ENCODE measurements at regions not wholly inside any gene's neighbourhood (a gene's known extent, or its start where the extent isn't known, plus 50 kb on each side); places are given as distances from the start of the nearest gene placed in this dataset.

DNA sequence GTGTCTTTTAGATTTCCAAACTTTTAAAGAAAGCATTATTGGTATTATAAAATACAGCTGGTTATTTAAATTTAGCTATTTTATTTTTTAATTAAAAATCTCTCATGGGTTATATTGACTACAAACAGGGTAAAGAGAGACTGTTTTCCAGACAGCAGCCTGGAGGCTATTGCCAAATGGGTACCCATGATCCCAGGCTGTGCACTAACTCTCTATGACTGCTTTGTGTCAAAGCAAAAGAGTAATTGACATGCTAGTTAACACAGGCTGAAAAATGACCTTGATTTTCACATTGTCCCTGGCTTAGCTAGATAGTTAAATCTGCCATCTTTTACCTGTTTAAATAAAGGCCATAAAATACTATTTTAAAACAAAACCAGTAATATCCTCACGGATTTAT lies 589.7 kb downstream of the ANXA1 start:
- no peaks in the 10 kb centered on the region for H3K9me3 ChIP-seq (ENCODE audit: control insufficient read depth in 1 of 2, insufficient read depth in 1 of 2, low read length in 2 of 2)
- ATAC-seq (ENCODE audit: poor library complexity) (no peak), DNase-seq (no peak)
- H3K36me3 ChIP-seq (ENCODE audit: insufficient read depth, low read length) = no peaks in the 10 kb centered on the region
- H3K4me1 ChIP-seq (ENCODE audit: insufficient read depth, low read length) = no peaks in the 10 kb centered on the region
- Mint-ChIP-seq H3K9me3 (peaks cover 12% of the 10 kb centered on the region), H3K36me3 (ENCODE audit: low read depth) (no peaks in the 10 kb centered on the region), H3K4me1 (ENCODE audit: low read depth) (no peaks in the 10 kb centered on the region), H3K27me3 (no peaks in the 10 kb centered on the region), H3K4me3 (no peak overlapping the region), H3K27ac (no peak overlapping the region)
- intact Hi-C loops (cut with DNase I, micrococcal nuclease) = no loop called here
- CTCF ChIA-PET = no interaction called here
- H3K27me3 ChIP-seq (ENCODE audit: control insufficient read depth in 1 of 2, insufficient read depth in 2 of 2, low read length in 2 of 2) = no peaks in the 10 kb centered on the region
- H3K4me3 ChIP-seq (ENCODE audit: low read length) = no peak overlapping the region
- no peak overlapping the region for H3K27ac ChIP-seq (ENCODE audit: low read depth in 1 of 2, low read length in 2 of 2)
- TF ChIP-seq, protein P1, sequence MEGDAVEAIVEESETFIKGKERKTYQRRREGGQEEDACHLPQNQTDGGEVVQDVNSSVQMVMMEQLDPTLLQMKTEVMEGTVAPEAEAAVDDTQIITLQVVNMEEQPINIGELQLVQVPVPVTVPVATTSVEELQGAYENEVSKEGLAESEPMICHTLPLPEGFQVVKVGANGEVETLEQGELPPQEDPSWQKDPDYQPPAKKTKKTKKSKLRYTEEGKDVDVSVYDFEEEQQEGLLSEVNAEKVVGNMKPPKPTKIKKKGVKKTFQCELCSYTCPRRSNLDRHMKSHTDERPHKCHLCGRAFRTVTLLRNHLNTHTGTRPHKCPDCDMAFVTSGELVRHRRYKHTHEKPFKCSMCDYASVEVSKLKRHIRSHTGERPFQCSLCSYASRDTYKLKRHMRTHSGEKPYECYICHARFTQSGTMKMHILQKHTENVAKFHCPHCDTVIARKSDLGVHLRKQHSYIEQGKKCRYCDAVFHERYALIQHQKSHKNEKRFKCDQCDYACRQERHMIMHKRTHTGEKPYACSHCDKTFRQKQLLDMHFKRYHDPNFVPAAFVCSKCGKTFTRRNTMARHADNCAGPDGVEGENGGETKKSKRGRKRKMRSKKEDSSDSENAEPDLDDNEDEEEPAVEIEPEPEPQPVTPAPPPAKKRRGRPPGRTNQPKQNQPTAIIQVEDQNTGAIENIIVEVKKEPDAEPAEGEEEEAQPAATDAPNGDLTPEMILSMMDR (IDR thresholded peaks at IDR 0.05) = no peak
- POLR2A ChIA-PET = no interaction called here

DNA sequence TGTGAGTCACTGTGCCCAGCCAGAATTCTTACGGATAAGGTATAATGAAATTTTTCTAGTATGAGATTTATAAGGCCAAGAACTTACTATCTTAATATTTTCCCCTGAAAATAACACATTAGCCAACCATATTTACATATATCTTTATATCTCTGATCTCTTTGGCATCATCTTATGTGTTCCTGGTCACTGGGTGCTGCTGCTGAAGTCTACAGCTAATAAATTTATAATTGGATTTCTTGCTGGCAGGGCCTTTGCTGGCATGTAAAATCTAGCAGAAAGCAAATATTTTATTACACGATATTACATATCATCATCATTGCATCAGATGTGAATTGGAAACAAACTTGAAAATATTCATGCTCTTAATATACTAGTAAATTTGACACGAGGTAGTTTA lies 590.7 kb downstream of the ANXA1 start:
- Histone ChIP-seq H3K4me1 (ENCODE audit: insufficient read depth, low read length) (no peaks in the 10 kb centered on the region), H3K27me3 (ENCODE audit: control insufficient read depth in 1 of 2, insufficient read depth in 2 of 2, low read length in 2 of 2) (no peaks in the 10 kb centered on the region), H3K36me3 (ENCODE audit: insufficient read depth, low read length) (no peaks in the 10 kb centered on the region), H3K9me3 (ENCODE audit: control insufficient read depth in 1 of 2, insufficient read depth in 1 of 2, low read length in 2 of 2) (no peaks in the 10 kb centered on the region), H3K27ac (ENCODE audit: low read depth in 1 of 2, low read length in 2 of 2) (no peak overlapping the region), H3K4me3 (ENCODE audit: low read length) (no peak overlapping the region)
- ATAC-seq (ENCODE audit: poor library complexity) (no peak), DNase-seq (no peak)
- Mint-ChIP-seq H3K27ac (no peak overlapping the region), H3K36me3 (ENCODE audit: low read depth) (no peaks in the 10 kb centered on the region), H3K9me3 (peaks cover 13% of the 10 kb centered on the region), H3K4me1 (ENCODE audit: low read depth) (no peaks in the 10 kb centered on the region), H3K27me3 (no peaks in the 10 kb centered on the region), H3K4me3 (no peak overlapping the region)
- CTCF ChIA-PET = no interaction called here
- intact Hi-C loops (cut with DNase I, micrococcal nuclease) = no loop called here
- POLR2A ChIA-PET = no interaction called here
- TF ChIP-seq, protein P1 (IDR thresholded peaks at IDR 0.05) = no peak

DNA sequence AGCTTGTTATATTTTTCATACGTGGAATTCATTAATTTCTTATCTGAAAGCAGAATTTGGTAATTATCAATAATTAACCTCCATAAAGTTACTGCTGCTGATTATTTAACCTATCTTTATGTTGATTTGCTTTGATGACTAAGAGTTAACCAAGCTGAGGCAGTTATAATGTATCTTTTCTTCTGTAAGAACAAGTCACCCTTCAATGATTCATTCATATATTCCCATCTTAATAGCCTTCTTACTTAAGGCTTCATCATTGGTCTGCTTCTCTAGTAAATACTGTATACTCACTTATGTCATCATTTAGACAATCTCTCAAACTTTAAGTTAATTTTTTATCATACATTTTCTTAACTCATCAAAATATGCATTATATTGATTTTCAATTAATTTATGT lies 592.2 kb downstream of the ANXA1 start:
- TF ChIP-seq, protein P1 (IDR thresholded peaks at IDR 0.05) = no peak
- CTCF ChIA-PET = no interaction called here
- no peak overlapping the region for H3K27ac Mint-ChIP-seq

More for the DNA sequence above, 592.2 kb downstream of the ANXA1 start:
- H3K4me3 ChIP-seq (ENCODE audit: low read length) = no peak overlapping the region
- H3K36me3 ChIP-seq (ENCODE audit: insufficient read depth, low read length) = no peaks in the 10 kb centered on the region
- Mint-ChIP-seq H3K36me3 (ENCODE audit: low read depth) (no peaks in the 10 kb centered on the region), H3K4me1 (ENCODE audit: low read depth) (no peaks in the 10 kb centered on the region), H3K4me3 (no peak overlapping the region), H3K27me3 (no peaks in the 10 kb centered on the region), H3K9me3 (peaks cover 8% of the 10 kb centered on the region)
- ATAC-seq (ENCODE audit: poor library complexity) (no peak), DNase-seq (no peak)
- intact Hi-C loops (cut with DNase I, micrococcal nuclease) = no loop called here
- H3K27me3 ChIP-seq (ENCODE audit: control insufficient read depth in 1 of 2, insufficient read depth in 2 of 2, low read length in 2 of 2) = no peaks in the 10 kb centered on the region
- H3K9me3 ChIP-seq (ENCODE audit: control insufficient read depth in 1 of 2, insufficient read depth in 1 of 2, low read length in 2 of 2) = no peaks in the 10 kb centered on the region
- POLR2A ChIA-PET = no interaction called here
- H3K27ac ChIP-seq (ENCODE audit: low read depth in 1 of 2, low read length in 2 of 2) = no peak overlapping the region
- no peaks in the 10 kb centered on the region for H3K4me1 ChIP-seq (ENCODE audit: insufficient read depth, low read length)

Measured in CD4-positive, alpha-beta T cell (primary cell).